Right lung (tissue), 2 donors: ENCODE measurements at regions not wholly inside any gene's neighbourhood (a gene's known extent, or its start where the extent isn't known, plus 50 kb on each side); places are given as distances from the start of the nearest gene placed in this dataset.
A peak's percentile ranks its signal among the peaks of the same experiment; 100 is the strongest.
"Not testable (repeated sequence)": the region's sequence is repeated elsewhere in the genome, so short reads cannot be mapped to it uniquely, and the experiment has no call there.

Experiments
- DNase-seq, 2 donors: peaks; one replicate each; pipeline ENCODE4 v3.0.0-alpha.2; 2013

DNA sequence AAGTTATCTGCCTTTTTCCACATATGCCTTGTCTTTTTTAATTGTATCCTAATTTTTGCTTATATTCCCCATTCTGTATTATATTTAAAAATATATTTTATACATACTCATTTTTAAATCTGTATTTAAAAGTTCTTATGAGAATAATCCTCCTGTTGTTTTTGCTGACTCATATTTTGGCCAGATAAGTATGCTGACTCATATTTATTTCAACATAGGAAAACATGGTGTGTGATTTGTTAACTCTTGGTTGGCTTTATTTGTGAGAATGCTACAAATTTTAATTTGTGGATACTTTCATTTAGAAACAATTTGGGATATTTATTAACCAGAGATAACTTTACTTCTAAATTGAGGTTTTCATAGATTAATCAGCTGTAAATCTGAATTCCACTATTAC is 587.7 kb downstream of the CPS1 start:
- no peak for DNase-seq

DNA sequence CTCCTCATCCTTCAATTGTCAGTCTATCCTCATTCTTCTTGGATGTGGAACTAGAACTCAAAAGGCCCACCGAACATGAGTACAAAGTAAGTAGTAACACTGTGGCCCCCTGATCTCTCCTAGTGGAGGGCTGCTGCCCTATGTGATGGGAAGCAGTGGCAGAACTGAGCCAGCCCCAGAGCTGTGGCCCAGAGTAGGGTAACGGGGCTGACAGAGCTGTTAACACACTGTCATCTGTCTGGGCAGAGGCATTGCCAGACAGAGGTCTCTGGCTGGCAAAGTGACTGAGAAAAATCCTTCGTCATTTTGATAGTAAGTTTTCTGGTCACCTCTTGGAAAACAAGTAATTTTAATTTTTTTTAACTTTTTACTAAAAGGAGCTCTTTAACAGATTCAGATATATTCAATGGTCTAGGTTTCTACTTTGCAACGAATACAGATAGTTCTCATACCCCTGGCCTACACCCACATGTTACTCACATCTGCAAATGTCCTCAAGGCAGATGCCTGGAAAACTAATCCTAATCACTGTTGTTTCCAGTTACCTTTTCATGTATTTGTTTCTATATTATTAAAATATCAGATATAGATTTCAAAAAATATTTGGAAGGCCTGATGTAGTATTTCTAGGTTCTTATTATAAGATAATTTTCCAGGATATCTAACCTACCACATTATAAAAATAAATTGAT is 588.7 kb downstream of the CPS1 start:
- no peak for DNase-seq

DNA sequence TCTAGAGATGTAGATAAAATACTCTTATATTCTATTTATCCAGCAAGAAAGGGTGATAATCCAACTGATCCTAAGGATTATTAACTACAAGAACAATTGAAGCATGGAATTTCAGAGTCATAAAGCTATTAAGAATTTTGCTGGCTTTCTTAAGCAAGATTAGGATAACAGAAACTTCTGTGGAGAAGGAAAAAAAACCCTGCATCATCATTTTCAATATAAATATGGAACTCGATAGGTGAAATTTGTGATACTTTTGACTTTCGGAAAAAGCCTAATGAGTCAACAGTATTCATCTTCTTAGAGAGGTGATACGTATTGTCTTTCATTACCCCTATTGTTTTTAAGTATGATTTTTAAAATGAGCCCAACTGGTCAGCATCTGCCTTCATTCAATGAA is 593.3 kb downstream of the CPS1 start:
- no peak for DNase-seq

DNA sequence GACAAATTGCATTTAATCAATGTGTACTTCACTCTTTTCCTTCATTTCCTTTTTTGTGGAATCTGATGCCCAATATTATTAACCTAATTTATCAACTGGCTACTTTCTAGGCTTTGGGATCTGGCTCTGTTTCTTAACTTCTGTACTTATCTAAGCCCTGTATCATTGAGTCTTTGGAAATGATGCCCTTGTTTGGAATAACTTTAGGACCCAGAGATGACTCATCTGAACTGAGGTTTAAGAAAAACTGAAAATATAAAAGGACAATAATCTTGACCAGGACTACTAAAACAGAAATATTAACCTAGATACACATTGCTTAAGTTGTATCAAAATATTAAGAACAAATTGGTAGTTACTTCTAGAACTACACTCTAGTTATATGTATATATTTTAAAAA is 600.8 kb downstream of the CPS1 start:
- no peak for DNase-seq

- peak; percentile 5 to 40 for DNase-seq
Observed at GRCh38 chr2:211157856-211158463, 601.6 kb downstream of the CPS1 start.

DNA sequence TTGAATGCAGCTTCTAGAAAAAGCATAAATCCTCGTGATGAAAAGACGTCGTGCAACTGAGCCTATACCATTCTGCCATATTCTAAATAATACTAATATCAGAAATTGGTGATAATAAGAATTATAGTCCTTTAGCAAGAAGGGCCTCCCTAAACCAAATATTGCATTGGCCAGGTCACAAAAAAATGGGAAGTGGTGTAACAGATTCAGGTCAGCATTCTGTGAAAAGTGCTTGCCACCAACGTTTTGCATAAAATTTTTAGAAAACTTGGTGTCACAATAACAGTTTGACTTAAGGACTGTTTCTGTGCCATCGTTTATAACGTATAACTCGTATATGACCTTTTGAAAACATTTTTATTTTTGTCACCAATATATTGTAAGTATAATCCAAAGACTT is 603.6 kb downstream of the CPS1 start:
- DNase-seq = no peak

DNA sequence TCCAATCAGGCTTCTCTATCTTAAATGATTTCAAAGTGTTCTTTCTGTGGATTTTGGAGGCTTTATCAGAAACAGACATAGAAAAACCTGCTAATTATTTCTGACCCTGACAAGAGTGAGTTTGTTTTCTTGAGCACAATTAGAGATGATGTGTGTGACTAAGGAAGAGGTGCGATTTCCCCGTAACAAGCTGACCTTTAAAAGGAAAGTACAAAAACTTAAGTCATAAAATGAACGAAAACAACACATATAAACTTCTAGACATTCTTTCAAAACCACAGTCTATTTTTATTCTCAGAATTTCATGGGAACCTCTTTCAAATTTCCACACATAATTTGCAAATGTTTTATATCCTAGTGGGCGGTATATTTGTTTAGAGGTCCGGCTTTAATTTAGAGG is 604.8 kb downstream of the CPS1 start:
- DNase-seq = no peak

DNA sequence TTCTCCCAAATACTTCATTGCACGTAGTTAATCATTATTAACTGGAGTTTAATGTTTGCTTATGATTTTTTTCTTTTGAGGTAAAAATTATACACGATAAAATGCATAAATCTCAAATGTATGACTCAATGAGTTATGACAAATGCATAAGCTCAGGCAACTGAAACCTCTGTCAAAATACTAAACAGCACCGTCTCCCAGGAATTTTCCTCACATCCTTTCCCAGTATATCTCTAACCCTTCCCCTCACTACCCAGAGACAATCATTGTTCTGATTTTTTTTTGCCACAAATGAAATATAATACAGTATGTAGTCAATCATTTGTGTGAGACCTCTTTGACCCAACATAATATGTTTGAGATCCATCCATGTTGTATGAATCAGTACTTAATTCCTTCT is 606.5 kb downstream of the CPS1 start:
- DNase-seq = no peak

DNA sequence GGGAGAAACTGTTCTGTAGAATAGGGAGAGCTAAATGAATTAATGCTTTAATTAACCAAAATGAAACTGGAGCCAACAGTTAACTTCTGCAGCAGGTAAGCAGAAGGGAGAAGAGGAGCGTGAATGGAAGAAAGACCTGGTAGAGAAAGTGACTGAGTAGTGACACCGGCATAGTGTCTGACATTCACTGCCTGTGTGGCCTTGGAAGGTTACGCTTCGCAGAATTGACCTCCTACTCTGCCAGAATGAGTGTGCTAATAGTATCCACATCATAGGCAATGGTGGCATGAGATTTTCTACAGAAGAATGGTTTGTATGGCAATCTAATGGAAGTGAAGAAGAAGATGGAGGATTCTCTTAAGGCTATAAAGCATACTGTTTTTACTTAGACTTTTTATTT is 614.4 kb downstream of the CPS1 start:
- DNase-seq = no peak

GRCh38 chr2:211174021-211174420 is 617.6 kb downstream of the CPS1 start:
- no peak for DNase-seq

DNA sequence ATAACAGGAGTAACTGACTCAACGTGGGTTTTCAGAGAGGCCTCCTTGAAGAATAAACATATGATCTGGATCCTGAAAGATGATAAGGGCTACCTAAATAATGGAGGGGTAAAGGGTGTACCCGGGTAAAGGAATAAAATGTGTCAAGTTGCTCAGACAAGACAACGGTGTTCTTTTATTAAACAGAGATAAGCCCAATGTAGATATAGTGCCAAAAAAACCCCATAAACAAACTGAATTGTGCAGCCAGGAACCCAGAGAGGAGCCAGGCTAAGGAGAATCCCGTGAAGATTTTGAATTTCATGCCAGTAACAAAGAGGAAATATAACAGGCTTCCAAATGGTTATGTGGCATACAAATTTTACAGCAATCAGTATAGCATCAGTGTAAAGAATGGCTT is 618.2 kb downstream of the CPS1 start:
- DNase-seq = no peak

DNA sequence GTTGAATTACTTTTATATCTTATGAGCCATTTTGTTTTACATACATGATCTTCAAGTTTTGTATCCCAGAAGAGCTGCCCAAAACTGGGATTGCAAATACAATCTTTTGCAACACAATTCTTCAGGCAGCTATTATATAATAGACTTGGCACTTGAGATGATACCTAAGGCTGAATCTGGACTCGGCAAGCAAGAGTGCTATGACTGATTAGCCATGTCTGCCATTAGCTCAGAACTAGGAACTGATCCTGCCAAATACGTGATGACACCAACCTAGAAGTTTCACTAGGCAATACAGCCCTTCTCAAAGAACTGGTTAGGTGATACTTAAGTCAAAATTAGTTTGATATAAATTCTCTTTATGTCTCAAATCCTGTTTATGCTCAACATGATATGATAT is 619.6 kb downstream of the CPS1 start:
- DNase-seq = no peak

- DNase-seq = no peak
Observed at GRCh38 chr2:211176514-211177141, 620.2 kb downstream of the CPS1 start.

DNA sequence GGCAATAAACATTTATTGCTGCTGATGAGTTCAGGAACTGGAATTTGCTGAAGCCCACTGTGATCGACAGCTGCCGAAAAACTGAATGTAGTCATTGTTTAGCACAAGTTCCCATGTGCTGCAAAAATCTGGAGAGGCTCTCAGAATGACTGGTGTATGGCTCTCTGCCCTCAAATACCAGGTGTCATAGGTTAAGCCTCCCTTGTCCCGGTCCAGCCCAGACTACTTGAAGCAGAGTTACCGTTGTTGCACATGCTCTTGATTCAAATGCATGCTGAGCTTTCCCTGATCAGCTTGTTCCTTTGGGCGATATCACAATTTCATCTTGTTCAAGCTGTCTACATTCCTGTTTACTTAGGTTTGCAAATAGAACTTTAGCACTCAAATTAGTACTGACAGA is 625.2 kb downstream of the CPS1 start:
- DNase-seq = peak; percentile 4 to 8

- DNase-seq = no peak
Observed at GRCh38 chr2:211187602-211188001, 631.2 kb downstream of the CPS1 start.

DNA sequence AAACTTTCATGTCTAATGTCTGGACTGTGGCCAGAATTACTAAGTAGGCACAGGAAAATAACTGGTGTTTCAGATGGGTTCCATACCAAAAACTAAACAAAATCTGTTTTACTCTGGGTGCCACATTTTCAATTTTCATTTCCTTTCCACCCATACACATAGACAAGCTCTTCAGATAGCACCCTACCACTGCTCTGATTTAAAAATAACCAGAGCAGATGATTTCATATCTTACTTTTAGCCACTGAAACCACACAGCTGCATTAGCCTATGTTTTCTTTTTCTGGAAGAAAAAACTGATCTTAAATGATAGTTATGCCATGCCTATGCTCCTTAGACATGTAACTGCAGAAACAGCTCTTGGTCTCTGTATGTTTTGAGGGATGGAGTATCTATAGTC is 647.6 kb downstream of the CPS1 start:
- DNase-seq = no peak

GRCh38 chr2:211204456-211204855 is 648.1 kb downstream of the CPS1 start:
- no peak for DNase-seq

- no peak for DNase-seq
Observed at GRCh38 chr2:211204902-211205301, 648.5 kb downstream of the CPS1 start.

DNA sequence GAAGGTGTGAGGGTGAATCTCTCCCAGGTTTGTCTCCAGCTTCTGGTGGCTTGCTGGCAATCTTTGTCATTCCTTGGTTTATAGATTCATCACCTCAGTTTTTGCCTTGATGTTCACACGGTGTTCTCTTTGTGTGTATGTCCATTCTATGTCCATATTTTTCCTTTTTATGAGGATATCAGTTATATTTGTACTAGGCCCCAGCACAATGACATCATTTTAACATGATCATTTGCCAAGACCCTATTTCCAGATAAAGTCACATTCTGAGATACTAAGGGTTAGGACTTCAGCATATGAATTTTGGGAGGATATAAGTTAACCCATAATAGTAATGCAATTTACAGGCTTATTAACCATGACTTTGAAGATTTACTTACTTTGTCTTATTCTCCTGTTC is 649.0 kb downstream of the CPS1 start:
- DNase-seq = no peak

- no peak for DNase-seq
Observed at GRCh38 chr2:211205836-211206235, 649.4 kb downstream of the CPS1 start.

DNA sequence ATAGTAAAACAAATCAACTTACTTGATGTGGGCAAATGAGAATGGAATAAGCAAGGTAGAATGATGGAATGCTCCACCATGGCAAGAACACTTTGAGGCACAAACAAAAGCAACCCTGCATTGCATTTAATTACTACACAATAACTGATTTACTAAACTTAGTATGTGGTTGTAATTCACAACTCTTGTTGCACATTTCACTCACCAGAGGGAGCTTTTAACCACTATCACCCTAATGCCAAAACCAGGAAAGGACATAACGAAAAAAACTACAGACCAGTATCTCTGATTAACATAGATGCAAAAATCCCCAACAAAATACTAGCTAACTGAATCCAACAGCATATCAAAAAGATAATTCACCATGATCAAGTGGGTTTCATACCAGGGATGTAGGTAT is 659.8 kb downstream of the CPS1 start:
- no peak for DNase-seq

GRCh38 chr2:211219548-211219947 is 663.1 kb downstream of the CPS1 start:
- DNase-seq = not testable (repeated sequence)

- DNase-seq = no peak
Observed at GRCh38 chr2:211225784-211226183, 669.4 kb downstream of the CPS1 start.

DNA sequence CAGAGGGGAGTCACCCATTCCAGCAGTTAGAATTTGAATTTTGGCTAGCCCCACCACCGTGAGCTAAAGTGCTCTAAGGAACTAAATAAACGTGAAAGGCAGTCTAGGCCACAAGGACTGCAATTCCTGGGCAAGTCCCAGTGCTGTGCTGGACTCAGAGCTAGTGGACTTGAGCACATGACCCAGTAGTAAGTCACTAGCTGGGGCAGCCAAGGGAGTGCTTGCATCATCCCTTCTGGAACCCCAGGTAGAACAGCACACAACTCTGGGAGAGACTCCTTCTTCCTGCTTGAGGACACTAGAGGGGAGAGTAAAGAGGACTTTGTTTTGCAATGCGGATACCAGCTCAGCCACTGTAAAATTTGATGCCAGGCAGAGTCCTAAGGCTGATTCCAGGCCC is 672.2 kb downstream of the CPS1 start:
- no peak for DNase-seq
